ENCODE measurements at regions not wholly inside any gene's neighbourhood (a gene's known extent, or its start where the extent isn't known, plus 50 kb on each side); places are given as distances from the start of the nearest gene placed in this dataset.

GRCh38 chr9:90059436-90059835 is 454.6 kb downstream of the GADD45G start:
- TF ChIP-seq CEBPB (IDR thresholded peaks at IDR 0.05; ENCODE audit: low read depth, low read length): no peak
- TF ChIP-seq, protein P1, sequence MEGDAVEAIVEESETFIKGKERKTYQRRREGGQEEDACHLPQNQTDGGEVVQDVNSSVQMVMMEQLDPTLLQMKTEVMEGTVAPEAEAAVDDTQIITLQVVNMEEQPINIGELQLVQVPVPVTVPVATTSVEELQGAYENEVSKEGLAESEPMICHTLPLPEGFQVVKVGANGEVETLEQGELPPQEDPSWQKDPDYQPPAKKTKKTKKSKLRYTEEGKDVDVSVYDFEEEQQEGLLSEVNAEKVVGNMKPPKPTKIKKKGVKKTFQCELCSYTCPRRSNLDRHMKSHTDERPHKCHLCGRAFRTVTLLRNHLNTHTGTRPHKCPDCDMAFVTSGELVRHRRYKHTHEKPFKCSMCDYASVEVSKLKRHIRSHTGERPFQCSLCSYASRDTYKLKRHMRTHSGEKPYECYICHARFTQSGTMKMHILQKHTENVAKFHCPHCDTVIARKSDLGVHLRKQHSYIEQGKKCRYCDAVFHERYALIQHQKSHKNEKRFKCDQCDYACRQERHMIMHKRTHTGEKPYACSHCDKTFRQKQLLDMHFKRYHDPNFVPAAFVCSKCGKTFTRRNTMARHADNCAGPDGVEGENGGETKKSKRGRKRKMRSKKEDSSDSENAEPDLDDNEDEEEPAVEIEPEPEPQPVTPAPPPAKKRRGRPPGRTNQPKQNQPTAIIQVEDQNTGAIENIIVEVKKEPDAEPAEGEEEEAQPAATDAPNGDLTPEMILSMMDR (IDR thresholded peaks at IDR 0.05; ENCODE audit: control extremely low read depth in 1 of 3, insufficient read depth in 1 of 3, low read depth in 1 of 3, low read length in 3 of 3): no peak
- TF ChIP-seq GABPA (IDR thresholded peaks at IDR 0.05; ENCODE audit: borderline replicate concordance, insufficient read depth, low read length): no peak

Measured in H1 (cell line).